Femur (tissue), 1 donor: ENCODE measurements at regions not wholly inside any gene's neighbourhood (a gene's known extent, or its start where the extent isn't known, plus 50 kb on each side); places are given as distances from the start of the nearest gene placed in this dataset.
A peak's percentile ranks its signal among the peaks of the same experiment; 100 is the strongest.
"Not testable (repeated sequence)": the region's sequence is repeated elsewhere in the genome, so short reads cannot be mapped to it uniquely, and the experiment has no call there.

Source experiments
- DNase-seq: peaks from one replicate; pipeline ENCODE4 v3.0.0-alpha.2; 2017

DNA sequence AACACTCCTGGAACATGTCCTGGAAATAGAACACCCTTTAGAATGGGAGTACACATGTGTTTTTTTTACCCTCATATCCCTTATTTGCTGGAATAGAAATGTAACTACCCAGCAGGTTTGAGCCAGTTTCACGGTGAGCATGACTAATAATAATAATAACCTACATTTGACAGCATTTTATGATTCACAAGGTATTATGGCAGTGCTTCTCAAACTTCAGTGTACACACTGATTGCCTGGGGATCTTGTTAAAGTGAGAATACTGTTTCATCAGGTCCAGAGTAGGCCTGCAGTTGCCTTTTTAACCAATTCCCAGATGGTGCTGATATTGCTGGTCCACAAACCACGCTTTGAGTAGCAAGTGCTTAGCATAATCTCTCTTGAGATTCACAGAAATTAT, 63.9 kb downstream of the NFKBIZ start:
- DNase-seq = no peak

DNA sequence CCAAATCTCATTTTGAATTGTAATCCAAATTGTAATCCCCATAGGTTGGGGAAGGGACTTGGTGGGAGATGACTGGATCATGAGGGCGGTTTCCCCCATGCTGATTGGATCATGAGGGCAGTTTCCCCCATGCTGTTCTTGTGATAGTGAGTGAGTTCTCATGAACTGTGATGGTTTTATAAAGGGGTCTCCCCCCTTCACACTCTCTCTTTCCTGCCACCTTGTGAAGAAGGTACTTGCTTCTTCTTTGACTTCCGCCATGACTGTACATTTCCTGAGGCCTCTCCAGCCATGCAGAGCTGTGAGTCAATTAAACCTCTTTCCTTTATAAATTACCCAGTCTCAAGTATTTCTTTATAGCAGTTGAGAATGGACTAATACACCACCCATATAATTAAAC, 68.4 kb downstream of the NFKBIZ start:
- not testable (repeated sequence) for DNase-seq

DNA sequence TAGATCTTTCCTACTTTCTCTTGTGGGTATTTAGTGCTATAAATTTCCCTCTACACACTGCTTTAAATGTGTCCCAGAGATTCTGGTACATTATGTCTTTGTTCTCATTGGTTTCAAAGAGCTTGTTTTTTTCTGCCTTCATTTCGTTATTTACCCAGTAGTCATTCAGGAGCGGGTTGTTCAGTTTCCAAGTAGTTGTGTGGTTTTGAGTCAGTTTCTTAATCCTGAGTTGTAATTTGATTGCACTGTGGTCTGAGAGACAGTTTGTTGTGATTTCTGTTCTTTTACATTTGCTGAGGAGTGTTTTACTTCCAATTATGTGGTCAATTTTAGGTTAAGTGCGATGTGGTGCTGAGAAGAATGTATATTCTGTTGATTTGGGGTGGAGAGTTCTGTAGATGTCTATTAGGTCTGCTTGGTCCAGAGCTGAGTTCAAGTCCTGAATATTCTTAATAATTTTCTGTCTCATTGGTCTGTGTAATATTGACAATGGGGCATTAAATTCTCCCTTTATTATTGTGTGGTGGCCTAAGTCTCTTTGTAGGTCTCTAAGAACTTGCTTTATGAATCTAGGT, 72.9 kb downstream of the NFKBIZ start:
- DNase-seq = not testable (repeated sequence)

DNA sequence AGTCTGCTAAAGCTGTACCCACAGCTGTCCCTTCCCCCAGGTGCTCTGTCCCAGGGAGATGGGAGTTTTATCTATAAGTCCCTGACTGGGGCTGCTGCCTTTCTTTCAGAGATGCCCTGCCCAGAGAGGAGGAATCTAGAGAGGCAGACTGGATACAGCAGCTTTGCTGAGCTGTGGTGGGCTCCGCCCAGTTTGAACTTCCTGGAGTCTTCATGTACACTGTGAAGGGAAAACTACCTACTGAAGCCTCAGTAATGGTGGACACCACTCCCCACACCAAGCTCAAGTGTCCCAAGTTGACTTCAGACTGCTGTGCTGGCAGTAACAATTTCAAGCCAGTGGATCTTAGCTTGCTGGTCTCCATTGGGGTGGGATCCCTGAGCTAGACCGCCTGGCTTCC, 75.3 kb downstream of the NFKBIZ start:
- DNase-seq = not testable (repeated sequence)

DNA sequence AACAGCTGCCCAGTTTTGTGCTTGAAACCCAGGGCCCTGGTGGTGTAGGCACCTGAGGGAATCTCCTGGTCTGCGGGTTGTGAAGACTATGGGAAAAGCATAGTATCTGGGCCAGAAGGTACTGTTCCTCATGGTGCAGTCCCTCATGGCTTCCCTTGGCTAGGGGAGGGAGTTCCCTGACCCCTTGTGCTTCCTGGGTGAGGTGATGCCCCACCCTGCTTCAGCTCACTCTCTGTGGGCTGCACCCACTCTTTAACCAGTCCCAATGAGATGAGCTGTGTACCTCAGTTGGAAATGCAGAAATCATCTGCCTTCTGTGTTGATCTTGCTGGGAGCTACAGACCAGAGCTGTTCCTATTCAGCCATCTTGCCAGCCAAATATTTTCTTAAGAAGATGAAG, 75.8 kb downstream of the NFKBIZ start:
- not testable (repeated sequence) for DNase-seq

DNA sequence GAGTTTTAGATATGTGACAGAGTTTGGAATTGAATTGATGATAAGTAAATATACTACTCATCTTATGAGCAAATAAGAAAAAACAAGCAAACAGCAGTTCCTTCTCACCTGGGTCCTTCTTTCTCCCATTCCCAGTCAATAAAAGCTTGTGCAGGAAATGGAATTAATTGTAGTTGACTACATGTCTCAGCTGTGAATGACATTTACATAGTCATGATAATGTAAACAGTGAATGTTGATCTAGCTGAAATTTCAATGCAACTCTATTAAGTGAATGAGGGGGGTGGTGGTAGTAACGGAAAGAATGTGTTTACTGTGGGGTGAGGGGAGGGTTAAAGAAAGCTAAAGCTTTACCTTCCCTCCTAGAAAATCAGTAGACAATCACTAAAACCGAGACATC, 76.2 kb downstream of the NFKBIZ start:
- DNase-seq = no peak

DNA sequence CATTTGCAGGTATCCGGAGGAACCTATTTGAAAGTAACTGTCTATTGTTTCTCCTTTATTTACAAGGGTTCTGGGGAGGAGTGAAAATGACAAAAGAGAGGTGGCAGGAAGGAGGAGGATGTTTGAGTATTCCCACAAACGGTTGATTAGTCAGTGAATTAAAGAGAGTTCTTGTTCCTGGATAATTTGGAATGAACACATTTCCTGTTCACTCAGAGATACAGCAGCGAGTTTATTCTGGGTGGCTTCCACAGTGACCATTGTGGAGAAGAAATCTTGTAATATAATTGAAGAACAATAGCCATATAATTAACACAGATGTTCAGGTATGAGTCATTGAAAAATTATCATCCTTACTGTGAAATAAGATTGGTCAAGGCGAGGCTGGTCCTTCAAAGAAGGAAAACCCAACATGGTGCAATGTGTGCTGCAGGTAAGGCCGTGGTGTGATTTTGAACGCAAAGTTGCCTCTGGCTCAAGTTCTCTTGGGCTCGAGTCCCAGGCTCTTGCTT, 77.3 kb downstream of the NFKBIZ start:
- no peak for DNase-seq

DNA sequence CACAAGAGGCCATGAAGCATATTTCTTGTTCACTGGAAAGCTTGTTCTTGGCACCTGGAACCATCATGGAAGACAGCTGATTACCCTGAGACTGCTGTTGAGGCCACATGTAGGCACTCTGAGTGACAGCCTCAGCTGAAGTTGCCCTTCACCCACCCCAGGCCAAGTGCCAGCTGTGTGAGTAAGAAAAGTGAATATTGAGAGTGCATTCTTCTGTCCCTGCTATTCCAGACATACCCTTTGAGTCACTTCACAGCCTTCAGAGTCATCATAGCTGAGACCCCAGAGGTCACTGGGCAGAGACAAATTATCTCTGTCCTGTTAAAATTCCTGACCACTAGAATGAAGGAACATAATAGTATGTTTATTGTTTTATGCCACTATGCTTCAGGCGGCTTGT, 79.6 kb downstream of the NFKBIZ start:
- DNase-seq = peak; percentile 40

DNA sequence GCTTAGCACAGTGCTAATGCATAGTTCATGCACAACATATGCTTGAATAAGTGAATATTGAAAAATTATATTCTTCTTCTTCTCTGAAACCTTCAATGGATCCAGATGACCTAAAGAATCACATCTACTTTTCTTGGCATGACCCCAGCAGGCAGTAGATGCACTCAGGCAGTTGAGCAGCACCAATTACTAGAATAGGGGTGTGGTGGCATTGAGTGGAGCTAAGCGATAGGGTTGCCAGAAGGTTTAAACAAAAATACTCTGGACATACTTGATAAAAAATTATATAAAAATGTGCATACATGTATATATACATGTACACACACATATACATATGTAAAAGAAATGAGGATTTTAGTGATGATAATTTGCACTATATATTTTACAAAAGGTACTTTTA, 81.8 kb downstream of the NFKBIZ start:
- no peak for DNase-seq

DNA sequence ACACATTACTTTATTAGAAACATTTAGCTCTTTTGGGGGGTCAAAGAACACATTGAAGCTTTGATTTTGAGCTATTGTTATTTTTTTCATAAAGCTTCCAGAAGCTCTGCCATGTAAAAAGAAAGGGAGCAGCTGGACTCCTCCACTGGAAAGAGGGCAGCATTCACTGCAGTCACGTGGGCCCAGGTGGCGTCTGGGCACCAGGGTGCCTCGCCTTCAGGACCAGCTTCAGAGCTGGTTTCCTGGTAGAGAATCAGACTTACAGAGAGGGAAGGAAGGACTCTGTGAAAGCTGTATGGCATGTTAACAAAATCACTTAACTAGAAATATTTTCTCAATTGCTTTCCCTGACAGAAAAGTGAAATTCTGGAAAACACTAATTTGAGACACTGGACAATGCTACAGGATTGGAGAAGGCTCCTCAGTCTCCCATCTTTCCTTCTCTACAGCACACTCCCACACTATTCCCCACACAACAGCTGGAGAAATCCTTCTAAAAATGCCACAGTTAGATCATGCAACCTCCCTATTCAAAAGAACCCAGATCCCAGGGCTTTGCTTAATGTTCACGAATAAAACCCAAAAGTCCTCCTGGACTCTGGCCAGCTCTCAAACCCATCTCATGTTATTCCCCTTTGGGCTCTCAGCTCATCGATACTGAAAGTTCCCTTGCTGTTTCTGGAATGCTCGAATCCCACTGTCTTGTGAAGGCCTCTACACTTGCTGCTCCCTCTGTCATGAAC, 83.2 kb downstream of the NFKBIZ start:
- DNase-seq = no peak

DNA sequence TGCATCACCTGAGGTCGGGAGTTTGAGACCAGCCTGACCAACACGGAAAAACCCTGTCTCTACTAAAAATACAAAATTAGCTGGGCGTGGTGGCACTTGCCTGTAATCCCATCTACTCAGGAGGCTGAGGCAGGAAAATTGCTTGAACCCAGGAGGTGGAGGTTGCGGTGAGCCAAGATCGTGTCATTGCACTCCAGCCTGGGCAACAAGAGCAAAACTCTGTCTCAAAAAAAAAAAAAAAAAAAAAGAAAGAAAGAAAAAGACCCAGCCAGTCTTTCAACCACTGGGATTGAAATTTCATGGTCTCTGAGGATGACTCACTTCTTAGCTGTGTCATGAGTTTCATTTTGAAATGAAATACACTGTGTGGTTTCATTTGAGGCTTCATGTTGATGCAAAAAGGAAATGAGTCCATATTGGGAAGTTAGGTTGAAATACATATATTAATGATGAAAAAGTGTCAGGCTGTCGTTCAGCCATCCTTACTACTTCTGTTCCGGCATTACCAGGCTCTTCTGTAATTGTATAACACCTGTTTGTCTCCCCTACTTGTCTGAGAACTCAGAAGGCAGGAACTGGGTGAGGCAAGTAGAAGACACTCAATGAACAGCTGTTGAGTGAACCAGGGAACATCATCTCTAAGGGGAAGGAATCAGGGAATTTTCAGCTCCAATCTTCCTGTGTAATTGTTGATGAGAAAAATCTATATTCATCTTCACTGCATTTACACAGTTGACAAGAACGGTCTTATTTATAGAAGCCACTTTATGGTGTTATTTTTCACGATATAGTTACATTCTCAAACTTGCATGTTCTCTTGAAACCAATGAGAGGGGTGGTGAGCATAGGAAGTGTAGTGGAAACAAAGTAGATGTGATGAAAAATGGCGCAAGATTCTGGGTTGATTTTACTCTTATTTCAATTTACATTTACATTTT, 87.4 kb downstream of the NFKBIZ start:
- DNase-seq = no peak

DNA sequence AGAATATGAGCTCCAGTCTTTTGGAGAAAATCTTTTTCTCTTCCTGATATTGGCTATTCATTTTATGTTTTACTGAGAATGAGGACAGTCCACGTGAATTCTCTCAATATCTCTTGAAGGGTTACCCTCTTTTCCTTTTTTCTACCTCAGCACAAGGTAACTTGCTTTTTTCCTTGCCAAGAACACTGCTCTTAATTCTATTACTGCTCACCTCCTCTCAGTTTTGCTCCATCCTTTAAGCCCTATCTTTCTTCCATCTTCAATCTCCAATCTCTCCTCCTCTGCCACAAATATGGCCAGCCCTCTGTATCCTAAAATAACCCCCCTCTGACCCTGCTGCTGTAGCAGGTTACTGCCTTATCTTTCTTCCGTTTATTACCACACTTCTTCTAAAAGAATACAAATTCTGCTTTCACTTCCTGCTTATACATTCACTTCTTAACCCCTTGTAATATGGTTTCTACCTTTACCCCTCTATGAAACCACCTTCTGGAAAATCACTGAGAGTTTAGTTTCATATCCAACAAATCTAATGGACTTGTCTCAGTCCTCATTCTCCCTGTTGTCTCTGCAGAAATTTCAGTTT, 89.0 kb downstream of the NFKBIZ start:
- DNase-seq = no peak

DNA sequence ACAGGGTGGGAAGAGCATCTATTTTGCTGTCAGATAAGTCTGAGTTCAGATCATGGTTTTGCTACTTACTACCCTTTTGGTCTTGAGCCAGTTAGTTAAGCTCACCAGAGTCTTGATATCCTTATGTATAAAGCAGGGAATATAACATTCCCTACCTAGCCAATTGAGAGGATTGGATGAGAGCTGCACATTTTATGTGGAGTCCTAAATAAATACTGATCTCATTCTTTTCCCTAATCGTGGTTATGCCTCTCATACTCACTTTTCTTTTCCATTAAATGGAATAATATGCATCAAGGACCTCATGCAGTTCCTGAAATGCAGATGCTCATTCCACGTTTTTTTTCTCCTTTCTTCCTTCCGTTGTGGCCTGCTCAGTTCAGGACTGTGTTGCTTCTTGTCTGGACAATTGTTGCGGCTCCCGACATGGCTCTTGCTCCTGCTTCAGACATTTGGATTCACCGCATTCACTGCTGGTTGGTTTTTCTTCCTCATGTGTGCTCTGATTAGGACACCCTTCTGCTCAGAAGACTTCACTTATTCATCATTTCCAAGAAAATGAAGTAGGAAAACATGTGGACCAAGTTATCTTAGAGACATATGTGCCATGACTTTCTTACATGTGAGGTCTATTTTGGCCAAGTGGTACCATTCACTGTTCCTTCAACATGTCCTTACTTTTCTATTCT, 90.2 kb downstream of the NFKBIZ start:
- no peak for DNase-seq

DNA sequence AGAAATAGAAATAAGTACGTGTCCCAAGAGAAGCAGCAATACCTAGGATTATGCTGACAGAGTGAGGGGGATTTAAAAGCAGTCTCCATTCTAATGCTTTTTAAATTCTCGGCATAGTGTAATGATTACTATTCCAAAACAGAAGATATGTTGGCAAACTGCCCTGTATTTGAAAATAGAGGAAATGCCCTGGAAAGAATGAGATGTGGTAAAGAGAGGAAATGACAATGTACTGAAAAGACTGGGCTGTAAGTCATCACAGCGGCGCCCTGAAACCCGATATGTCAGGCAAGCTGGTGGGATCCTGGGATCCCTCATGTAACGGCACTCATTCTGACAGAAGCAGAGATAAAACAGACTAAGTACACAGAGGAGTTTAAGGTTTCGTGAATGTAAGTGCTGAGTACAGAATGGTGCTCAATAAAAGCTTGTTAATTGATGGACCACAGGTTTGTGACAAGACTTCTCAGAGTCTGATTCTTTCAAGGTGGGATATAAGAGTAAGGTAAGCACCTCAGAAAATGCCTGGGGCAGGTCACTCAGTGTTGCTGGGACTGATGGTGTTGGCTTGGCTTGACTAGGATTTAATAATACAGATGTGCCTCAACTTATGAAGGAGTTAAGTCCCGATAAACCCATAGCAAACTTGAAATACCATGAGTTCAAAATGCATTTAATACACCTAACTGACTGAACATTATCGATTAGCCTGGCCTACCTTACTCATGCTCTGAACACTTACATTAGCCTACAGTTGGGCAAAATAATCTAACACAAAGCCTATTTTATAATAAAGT, 91.4 kb downstream of the NFKBIZ start:
- DNase-seq = peak; percentile 67

DNA sequence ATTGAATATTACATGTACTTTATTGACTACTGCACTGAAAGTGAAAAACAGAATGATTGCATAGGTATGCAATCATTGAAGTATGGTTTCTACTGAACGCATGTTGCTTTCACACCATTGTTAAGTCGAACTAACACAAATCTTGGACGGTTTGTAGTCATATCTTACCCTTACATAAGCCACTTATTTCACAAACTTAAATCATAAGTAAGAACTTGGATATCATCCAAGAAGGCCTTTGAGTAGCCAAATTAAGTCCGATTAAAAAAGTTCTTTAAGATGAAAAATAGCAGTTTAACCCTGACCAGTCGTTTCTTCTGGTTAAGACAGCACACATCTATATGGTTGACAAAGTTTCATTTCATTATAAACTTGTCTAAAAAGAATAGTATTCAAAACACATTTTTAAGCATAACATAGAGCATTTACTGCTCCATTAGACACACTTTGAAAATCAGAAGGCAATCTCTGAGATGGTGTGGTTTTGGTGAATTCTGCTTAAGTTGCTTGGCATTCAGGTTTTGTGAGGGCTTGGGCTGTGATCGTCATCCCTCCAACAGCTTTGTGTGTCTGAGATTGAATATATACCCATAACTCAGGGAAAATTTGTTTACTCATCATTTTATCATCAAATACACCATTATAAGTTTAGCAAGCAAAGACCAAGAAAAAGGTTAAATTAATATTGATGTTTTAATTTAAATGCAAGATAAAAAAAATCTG, 92.2 kb downstream of the NFKBIZ start:
- no peak for DNase-seq

DNA sequence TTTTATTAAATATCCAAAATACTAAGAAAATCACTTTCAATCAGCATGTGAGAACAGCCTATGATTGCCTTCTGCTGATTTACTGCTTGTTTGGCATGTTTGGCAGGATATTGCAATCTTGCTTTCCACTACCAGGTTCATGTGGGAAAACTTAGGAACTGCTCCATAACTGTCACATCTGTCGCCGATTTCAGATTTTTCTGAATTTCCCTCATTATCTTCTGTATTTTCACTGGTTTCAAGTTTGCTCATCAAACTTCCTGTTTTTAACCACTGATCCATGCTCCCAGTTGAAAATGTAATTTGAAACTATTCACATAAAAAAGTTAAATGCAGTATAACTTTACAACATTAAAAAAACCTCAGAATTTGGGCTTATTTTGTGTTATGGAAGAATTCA, 93.0 kb downstream of the NFKBIZ start:
- no peak for DNase-seq

DNA sequence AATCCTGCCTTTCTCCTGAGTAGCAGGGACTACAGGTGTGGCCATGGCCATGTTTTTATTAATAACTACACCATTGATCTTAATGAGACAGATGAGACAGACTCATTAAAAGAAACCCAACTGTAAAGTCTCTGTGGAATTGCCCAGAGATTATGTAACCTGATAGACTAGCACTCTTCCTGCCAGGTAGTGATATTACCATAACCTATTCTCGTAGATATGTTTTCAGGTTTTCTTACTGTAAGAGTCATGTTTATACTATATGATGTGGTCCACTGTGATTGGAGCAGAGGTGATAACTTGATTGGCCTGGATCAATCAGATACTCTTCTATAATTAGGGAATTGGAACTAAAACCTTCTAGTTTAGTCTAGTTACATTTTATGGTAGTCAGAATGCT, 93.7 kb downstream of the NFKBIZ start:
- DNase-seq = no peak

DNA sequence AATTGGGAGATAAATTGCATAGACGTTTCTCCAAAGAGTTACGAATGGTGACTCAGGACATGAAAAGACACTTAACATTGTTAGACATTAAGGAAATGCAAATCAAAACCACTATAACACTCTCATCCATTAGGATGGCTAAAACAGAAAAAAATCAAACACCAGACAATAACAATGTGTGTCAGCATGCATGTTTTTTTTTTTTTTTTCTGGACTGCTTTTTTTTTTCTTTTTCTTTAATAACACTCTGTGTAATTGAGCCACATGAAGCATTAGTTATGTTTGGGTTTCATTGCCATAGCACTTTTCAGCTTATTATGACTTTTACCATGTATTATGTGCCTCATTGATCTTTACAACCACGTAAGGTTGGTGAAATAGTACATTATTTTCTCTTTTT, 95.0 kb downstream of the NFKBIZ start:
- no peak for DNase-seq

DNA sequence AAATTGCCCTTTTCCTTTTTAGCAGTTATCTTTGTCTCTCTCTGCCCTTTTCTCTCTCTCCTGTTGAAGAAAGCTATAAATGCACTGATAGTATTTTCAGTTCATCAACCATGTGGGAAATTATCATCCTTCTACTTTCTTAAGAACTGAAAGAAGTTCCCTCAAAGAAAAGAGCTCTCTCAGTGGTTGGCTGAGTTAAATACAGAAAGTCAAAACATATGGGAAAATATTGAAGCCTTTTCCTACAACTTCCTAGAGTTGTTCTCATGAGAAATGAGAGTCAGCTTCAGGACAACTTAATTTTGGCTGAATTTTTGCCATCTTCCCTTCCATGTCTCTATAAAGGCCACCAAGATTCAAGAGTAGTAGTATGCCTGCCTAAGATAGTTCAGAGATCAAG, 96.7 kb downstream of the NFKBIZ start:
- DNase-seq = no peak

DNA sequence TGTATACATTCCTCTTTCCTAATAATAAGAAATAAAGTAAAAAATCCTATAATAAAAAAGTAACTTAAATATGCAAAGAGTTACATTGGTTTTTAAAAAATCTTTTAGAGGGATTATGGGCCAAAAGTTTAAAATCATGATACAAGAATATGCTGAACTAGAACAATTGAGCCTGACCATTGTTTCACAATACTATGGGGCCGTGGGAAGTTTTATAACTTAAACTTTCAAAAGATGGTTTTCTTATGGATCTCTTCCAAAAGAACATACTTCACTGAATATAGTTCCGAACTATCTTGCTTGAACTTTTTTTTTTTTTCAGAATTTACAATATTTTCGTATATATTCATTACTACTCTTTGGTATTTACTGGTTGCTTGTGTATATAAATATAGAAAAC, 97.6 kb downstream of the NFKBIZ start:
- DNase-seq = no peak

DNA sequence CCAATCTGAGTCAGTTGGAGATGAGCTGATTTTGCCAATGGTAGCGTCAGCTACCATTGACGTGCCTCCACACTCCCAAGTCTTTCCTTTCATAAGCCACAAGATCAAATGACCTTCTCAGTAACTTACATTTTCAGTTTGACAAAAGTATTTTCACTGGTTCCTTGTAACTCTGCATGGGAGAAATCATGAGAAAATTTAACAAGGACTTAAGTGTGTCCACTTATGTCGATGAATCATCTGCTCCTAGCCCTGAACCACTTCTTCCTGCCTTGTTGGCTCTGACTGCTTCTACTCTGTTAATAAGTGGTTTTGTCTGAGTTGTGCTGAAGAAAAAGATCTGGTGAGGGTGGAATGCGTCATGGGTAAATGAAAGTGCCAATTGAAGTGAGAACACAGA, 101.2 kb downstream of the NFKBIZ start:
- DNase-seq = no peak
